Endothelial cell of umbilical vein (primary cell): ENCODE measurements at regions not wholly inside any gene's neighbourhood (a gene's known extent, or its start where the extent isn't known, plus 50 kb on each side); places are given as distances from the start of the nearest gene placed in this dataset.

Experiments used
- BruUV-seq: library from RNA; stranded (reverse); fragments of 400-500 nt; replicated peaks from 2 replicates; lab custom pipeline; 2021; lab: Mats Ljungman, UMichigan
- CTCF ChIA-PET: fragments of 300-600, 350-600 bp; sonication (Branson Sonifier 250); formaldehyde crosslinking; loops from one replicate; lab custom pipeline; 2021; ENCODE audit warnings: antibody characterized with exemption, inconsistent platforms; lab: Charles Lee
- POLR2A ChIA-PET: fragments of 300-600, 350-600 bp; sonication (Branson Sonifier 250); formaldehyde crosslinking; loops from one replicate; lab custom pipeline; 2021; ENCODE audit warnings: antibody characterized with exemption, inconsistent platforms; lab: Charles Lee
- DNase-seq: peaks from one replicate; pipeline ENCODE4 v3.0.0-alpha.2; 2011; ENCODE audit warnings: low read depth, low spot score
- FAIRE-seq: peaks from 2 replicates; lab custom pipeline; 2011; peaks lifted over from hg19 to GRCh38; lab: Jason Lieb, UNC
- H2AFZ ChIP-seq: 2 replicates; pipeline ENCODE4 v1.6.0; 2012; ENCODE audit warnings: low read depth, low read length, control low read depth, inconsistent platforms
- H3K27ac ChIP-seq: 2 replicates; pipeline ENCODE4 v1.5.1; 2011; ENCODE audit warnings: low read depth, mild to moderate bottlenecking, control low read depth, low read length, moderate library complexity; ENCODE audit not compliant: insufficient read depth
- H3K27me3 ChIP-seq, 2 experiments: 2 replicates each; pipeline versions ENCODE4 v1.6.0 to v1.6.1; 2011; ENCODE audit warnings: low read length in 2 of 2, mixed read lengths in 1 of 2; ENCODE audit not compliant: control insufficient read depth in 2 of 2, insufficient read depth in 2 of 2
- H3K36me3 ChIP-seq, 2 experiments: 2 replicates in 1 of 2; 3 replicates in 1 of 2; pipeline ENCODE4 v1.5.1; 2011; ENCODE audit warnings: low read length in 2 of 2, mild to moderate bottlenecking in 1 of 2, moderate library complexity in 1 of 2; ENCODE audit not compliant: control insufficient read depth in 2 of 2, insufficient read depth in 2 of 2; ENCODE audit errors: extremely low read depth in 1 of 2
- H3K4me1 ChIP-seq: 3 replicates; pipeline ENCODE4 v1.5.1; 2011; ENCODE audit warnings: mild to moderate bottlenecking, low read length; ENCODE audit not compliant: control insufficient read depth, insufficient read depth; ENCODE audit errors: extremely low read depth
- H3K4me2 ChIP-seq: 2 replicates; pipeline ENCODE4 v1.6.1; 2011; ENCODE audit warnings: low read length, control low read depth, mixed read lengths; ENCODE audit not compliant: insufficient read depth
- H3K4me3 ChIP-seq, 3 experiments: fragments of 200-600 bp in 1 of 3; sonication (generic), shearing (Covaris generic) in 1 of 3; replicated peaks in 1 of 3; 2 replicates each; pipeline ENCODE4 v1.5.1; 2011 to 2016; ENCODE audit warnings: control low read depth in 3 of 3, low read length in 3 of 3, mild to moderate bottlenecking in 2 of 3, inconsistent platforms in 1 of 3, low read depth in 1 of 3, moderate library complexity in 1 of 3; ENCODE audit not compliant: insufficient read depth in 1 of 3
- H3K79me2 ChIP-seq: 2 replicates; pipeline ENCODE4 v1.6.0; 2012; ENCODE audit warnings: low read length, inconsistent platforms; ENCODE audit not compliant: control insufficient read depth, insufficient read depth
- H3K9ac ChIP-seq: replicated peaks from 2 replicates; pipeline ENCODE3; 2011; ENCODE audit warnings: low read length, control low read depth; ENCODE audit not compliant: insufficient read depth; ENCODE audit errors: extremely low read depth
- H3K9me1 ChIP-seq: replicated peaks from 3 replicates; pipeline ENCODE4 v1.6.0; 2011; ENCODE audit warnings: mild to moderate bottlenecking, low read length; ENCODE audit not compliant: control insufficient read depth, insufficient read depth; ENCODE audit errors: extremely low read depth
- H3K9me3 ChIP-seq: replicated peaks from 2 replicates; pipeline ENCODE4 v1.5.1; 2012; ENCODE audit warnings: low read length, inconsistent platforms; ENCODE audit not compliant: control insufficient read depth, insufficient read depth
- H4K20me1 ChIP-seq: replicated peaks from 2 replicates; pipeline ENCODE3; 2011; ENCODE audit warnings: mild to moderate bottlenecking, low read length; ENCODE audit not compliant: control insufficient read depth, insufficient read depth; ENCODE audit errors: extremely low read depth
- CTCF ChIP-seq, 2 donors: IDR thresholded peaks; 1 replicate in 1 of 2; 2 replicates in 1 of 2; pipeline ENCODE4 v1.5.1; 2011; ENCODE audit warnings: low read length in 2 of 2, mild to moderate bottlenecking in 2 of 2, moderate library complexity in 2 of 2, control low read depth in 1 of 2, inconsistent platforms in 1 of 2, low read depth in 1 of 2; ENCODE audit not compliant: insufficient read depth in 1 of 2; ENCODE audit errors: extremely low read depth in 1 of 2
- EZH2 ChIP-seq: IDR thresholded peaks from 2 replicates; pipeline ENCODE4 v1.6.1; 2012; ENCODE audit warnings: borderline replicate concordance, low read depth, mild to moderate bottlenecking, moderate library complexity, low read length, inconsistent platforms; ENCODE audit not compliant: severe bottlenecking
- FOS ChIP-seq: IDR thresholded peaks from 2 replicates; pipeline ENCODE4 v1.6.1; 2011; ENCODE audit warnings: mild to moderate bottlenecking, low read length, moderate library complexity, borderline replicate concordance; ENCODE audit not compliant: insufficient read depth
- GATA2 ChIP-seq: IDR thresholded peaks from 2 replicates; pipeline ENCODE4 v1.7.0; 2011; ENCODE audit warnings: low read depth, mild to moderate bottlenecking, moderate library complexity, mixed read lengths, low read length; ENCODE audit not compliant: insufficient read length, insufficient read depth
- JUN ChIP-seq: IDR thresholded peaks from 2 replicates; pipeline ENCODE4 v1.6.1; 2011; ENCODE audit warnings: borderline replicate concordance, low read depth; ENCODE audit not compliant: insufficient read length, insufficient read depth
- MAX ChIP-seq: IDR thresholded peaks from 2 replicates; pipeline ENCODE4 v1.6.1; 2011; ENCODE audit not compliant: insufficient read depth, insufficient read length
- MYC ChIP-seq: IDR thresholded peaks from one replicate; pipeline ENCODE4 v1.6.1; 2011; ENCODE audit warnings: mild to moderate bottlenecking, low read depth, low read length
- POLR2A ChIP-seq: IDR thresholded peaks from 2 replicates; pipeline ENCODE4 v1.6.1; 2012; ENCODE audit warnings: low read depth, mild to moderate bottlenecking, control low read depth, low read length
- POLR2AphosphoS5 ChIP-seq: IDR thresholded peaks from 2 replicates; pipeline ENCODE4 v1.6.1; 2012; ENCODE audit warnings: low read depth, mild to moderate bottlenecking, control low read depth, low read length, moderate library complexity; ENCODE audit not compliant: insufficient read depth
- dilution Hi-C: fragments of 300-500 bp; cut with MboI; formaldehyde crosslinking; loops from one replicate; pipeline ENCODE4 v1.15.0; 2019; ENCODE audit warnings: low sequenced_read_pairs; ENCODE audit not compliant: extremely low pct_ligation_motif_present
- intact Hi-C: fragments of 100-400 bp; cut with micrococcal nuclease; formaldehyde crosslinking; loops from one replicate; pipeline ENCODE4 v1.10.0; 2022

- Histone ChIP-seq H3K9ac (no peak overlapping the region), H3K9me1 (no peaks in the 10 kb centered on the region), H3K27me3 (no peaks in the 10 kb centered on the region), H3K79me2 (no peaks in the 10 kb centered on the region), H3K9me3 (no peaks in the 10 kb centered on the region), H3K36me3 (no peaks in the 10 kb centered on the region), H3K4me1 (peaks cover 9% of the 10 kb centered on the region), H2AFZ (peak overlapping the region; percentile 98), H3K4me2 (peak overlapping the region; percentile 64), H3K4me3 (peak overlapping the region in 2 of 3 experiments; percentile 18 to 39), H4K20me1 (no peaks in the 10 kb centered on the region), H3K27ac (no peak overlapping the region)
- TF ChIP-seq POLR2A (no peak), MYC (no peak), FOS (no peak), MAX (no peak), POLR2AphosphoS5 (no peak), EZH2 (no peak), GATA2 (no peak), CTCF (IDR thresholded peaks at IDR 0.05; ENCODE audit: extremely low read depth in 1 of 2, insufficient read depth in 1 of 2, low read depth in 1 of 2, low read length in 2 of 2) (no peak), JUN (no peak)
- DNase-seq, result peak; percentile 98
- intact Hi-C loops, result loop anchor here (2.0 to 5.0 kb wide), 2 partner anchors 57 to 145 kb away; partner anchors contain the start of gene GADD45G
- no TSS peak for BruUV-seq
- dilution Hi-C loops, result no loop called here
- ChIA-PET POLR2A (no interaction called here), CTCF (interaction anchor here (1.0 to 2.3 kb wide), 4 partner anchors 28 to 68 kb away, joined by 3 to 10 read pairs (median 4); no protein-coding TSS in a partner anchor)
- peak; percentile 97 for FAIRE-seq
Observed at GRCh38 chr9:89661956-89662717, 57.3 kb downstream of the GADD45G start.
